ENCODE measurements at regions not wholly inside any gene's neighbourhood (a gene's known extent, or its start where the extent isn't known, plus 50 kb on each side); places are given as distances from the start of the nearest gene placed in this dataset.

DNA sequence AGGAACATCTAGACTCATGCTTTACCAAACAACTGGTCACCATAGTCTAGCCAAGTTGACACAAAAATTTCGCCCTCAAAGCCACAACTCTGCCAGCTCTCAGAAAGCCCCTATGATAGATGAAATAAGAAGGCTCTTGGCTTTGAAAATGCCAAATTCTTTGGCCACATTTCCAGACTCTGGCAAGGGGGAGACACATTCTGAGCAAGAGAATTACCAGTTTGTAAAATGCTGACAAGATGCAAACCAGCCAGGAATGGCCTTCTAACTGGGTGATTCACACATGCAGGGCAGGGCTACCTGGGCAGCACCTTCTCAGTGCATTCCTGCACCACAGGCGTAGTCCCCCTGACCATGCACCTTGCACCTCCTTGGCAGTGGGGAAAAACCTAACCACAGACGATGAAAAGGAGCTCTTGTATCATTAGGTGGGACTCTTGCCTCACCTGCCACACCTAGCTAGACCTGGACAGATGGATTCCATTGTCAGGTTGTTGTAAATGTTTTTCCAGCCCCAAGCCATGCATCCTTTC, 77.4 kb upstream of the CPEB2 start:
- ChIA-PET CTCF (interaction anchor here (0.6 to 0.7 kb wide), 2 partner anchors 77 to 174 kb away, joined by 3 read pairs; no protein-coding TSS in a partner anchor), POLR2A (ENCODE audit: unreplicated experiment) (interaction anchor here (0.6 to 0.7 kb wide), 5 partner anchors 8 to 1507 kb away, joined by 3 to 5 read pairs (median 4); no protein-coding TSS in a partner anchor)
- H3K79me2 ChIP-seq (ENCODE audit: low read depth), result no peaks in the 10 kb centered on the region
- H3K4me3 ChIP-seq, result no peak overlapping the region
- no peaks in the 10 kb centered on the region for H3K36me3 ChIP-seq (ENCODE audit: low read depth)
- peak overlapping the region; percentile 34 for H3K4me2 ChIP-seq
- peak overlapping the region; percentile 75 for H3K27ac ChIP-seq
- peaks cover 18% of the 10 kb centered on the region for H3K4me1 ChIP-seq (replicated peaks; ENCODE audit: insufficient read depth)
- intact Hi-C loops (cut with micrococcal nuclease; ENCODE audit: unreplicated experiment), result loop anchor here (2.0 kb wide), 2 partner anchors 46 to 78 kb away; partner anchors contain the start of gene CPEB2
- H3F3A ChIP-seq (ENCODE audit: insufficient read depth, low read depth), result peaks cover 12% of the 10 kb centered on the region; the same call in 1 of the 2 replicates
- no peaks in the 10 kb centered on the region for H3K9me3 ChIP-seq (ENCODE audit: insufficient read depth, low read depth)
- H3K27me3 ChIP-seq (ENCODE audit: insufficient read depth, low read depth), result no peaks in the 10 kb centered on the region
- no peaks in the 10 kb centered on the region for H3K9me2 ChIP-seq (ENCODE audit: insufficient read depth)
- BruUV-seq (replicated peaks), result no TSS peak
- peak; percentile 84 to 90 for DNase-seq
- no peak overlapping the region; the same call in 1 of the 2 replicates for H2AFZ ChIP-seq
- H4K20me1 ChIP-seq (ENCODE audit: insufficient read depth), result no peaks in the 10 kb centered on the region
- TF ChIP-seq EZH2 (IDR thresholded peaks at IDR 0.05; ENCODE audit: low read depth), result no peak
- TF ChIP-seq, protein P1, sequence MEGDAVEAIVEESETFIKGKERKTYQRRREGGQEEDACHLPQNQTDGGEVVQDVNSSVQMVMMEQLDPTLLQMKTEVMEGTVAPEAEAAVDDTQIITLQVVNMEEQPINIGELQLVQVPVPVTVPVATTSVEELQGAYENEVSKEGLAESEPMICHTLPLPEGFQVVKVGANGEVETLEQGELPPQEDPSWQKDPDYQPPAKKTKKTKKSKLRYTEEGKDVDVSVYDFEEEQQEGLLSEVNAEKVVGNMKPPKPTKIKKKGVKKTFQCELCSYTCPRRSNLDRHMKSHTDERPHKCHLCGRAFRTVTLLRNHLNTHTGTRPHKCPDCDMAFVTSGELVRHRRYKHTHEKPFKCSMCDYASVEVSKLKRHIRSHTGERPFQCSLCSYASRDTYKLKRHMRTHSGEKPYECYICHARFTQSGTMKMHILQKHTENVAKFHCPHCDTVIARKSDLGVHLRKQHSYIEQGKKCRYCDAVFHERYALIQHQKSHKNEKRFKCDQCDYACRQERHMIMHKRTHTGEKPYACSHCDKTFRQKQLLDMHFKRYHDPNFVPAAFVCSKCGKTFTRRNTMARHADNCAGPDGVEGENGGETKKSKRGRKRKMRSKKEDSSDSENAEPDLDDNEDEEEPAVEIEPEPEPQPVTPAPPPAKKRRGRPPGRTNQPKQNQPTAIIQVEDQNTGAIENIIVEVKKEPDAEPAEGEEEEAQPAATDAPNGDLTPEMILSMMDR (conservative IDR thresholded peaks at IDR 0.05), result no peak

DNA sequence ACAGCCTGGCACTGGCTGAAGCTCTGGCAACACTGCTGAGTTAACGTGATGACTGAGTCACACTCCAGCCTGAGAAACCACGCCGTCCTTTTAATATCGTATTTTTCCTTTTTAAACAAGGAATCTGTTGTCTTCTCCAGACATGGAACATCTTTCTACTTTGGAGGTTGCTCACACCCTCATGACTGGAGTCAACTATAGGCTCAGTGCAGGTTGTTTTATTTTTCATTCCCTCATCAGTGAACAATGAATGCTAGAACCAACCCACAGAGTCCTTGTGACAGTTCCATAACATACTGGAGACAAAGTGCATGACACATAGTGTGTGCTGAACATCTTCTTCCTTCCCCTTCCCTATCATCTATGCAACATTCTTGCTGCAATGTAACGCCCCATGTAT, 76.8 kb upstream of the CPEB2 start:
- Histone ChIP-seq H3K4me2 (peak overlapping the region; percentile 34), H3K27me3 (ENCODE audit: insufficient read depth, low read depth) (no peaks in the 10 kb centered on the region), H3K9me3 (ENCODE audit: insufficient read depth, low read depth) (no peaks in the 10 kb centered on the region), H2AFZ (no peak overlapping the region; the same call in 1 of the 2 replicates), H3K79me2 (ENCODE audit: low read depth) (no peaks in the 10 kb centered on the region), H3K27ac (peak overlapping the region; percentile 75), H3F3A (ENCODE audit: insufficient read depth, low read depth) (peaks cover 12% of the 10 kb centered on the region; the same call in 1 of the 2 replicates), H3K9me2 (ENCODE audit: insufficient read depth) (no peaks in the 10 kb centered on the region), H4K20me1 (ENCODE audit: insufficient read depth) (no peaks in the 10 kb centered on the region), H3K36me3 (ENCODE audit: low read depth) (no peaks in the 10 kb centered on the region), H3K4me3 (no peak overlapping the region), H3K4me1 (replicated peaks; ENCODE audit: insufficient read depth) (peaks cover 18% of the 10 kb centered on the region)
- TF ChIP-seq EZH2 (IDR thresholded peaks at IDR 0.05; ENCODE audit: low read depth), result no peak
- TF ChIP-seq, protein P1 (conservative IDR thresholded peaks at IDR 0.05), result no peak
- POLR2A ChIA-PET (ENCODE audit: unreplicated experiment), result interaction anchor here (0.6 to 0.7 kb wide), 4 partner anchors 8 to 1337 kb away, joined by 3 to 5 read pairs (median 4); no protein-coding TSS in a partner anchor
- CTCF ChIA-PET, result interaction anchor here (0.6 to 0.7 kb wide), 2 partner anchors 76 to 174 kb away, joined by 3 read pairs; no protein-coding TSS in a partner anchor
- no TSS peak for BruUV-seq (replicated peaks)
- intact Hi-C loops (cut with micrococcal nuclease; ENCODE audit: unreplicated experiment), result loop anchor here (2.0 kb wide), 2 partner anchors 47 to 77 kb away; partner anchors contain the start of gene CPEB2
- no peak for DNase-seq

DNA sequence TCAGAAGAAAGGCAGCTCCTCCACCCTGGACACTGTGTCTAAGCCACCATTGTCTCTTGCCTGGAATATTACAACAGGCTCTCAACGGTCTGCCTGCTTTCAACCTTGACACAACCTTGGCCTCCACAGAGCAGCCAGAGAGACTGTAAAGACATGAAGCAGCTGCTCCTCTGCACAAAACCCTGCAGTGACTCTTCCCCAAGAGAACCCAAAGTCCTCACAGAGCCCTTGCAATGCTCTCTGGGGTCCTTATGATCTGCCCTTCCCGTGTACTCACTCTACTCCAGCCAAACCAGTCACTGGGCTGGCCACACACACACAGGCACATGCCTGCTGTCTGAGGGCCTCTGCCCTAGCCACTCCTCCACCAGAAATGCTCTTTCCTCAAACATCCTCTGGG, 75.9 kb upstream of the CPEB2 start:
- H3K4me1 ChIP-seq (replicated peaks; ENCODE audit: insufficient read depth), result peaks cover 18% of the 10 kb centered on the region
- TF ChIP-seq, protein P1 (conservative IDR thresholded peaks at IDR 0.05), result no peak
- TF ChIP-seq EZH2 (IDR thresholded peaks at IDR 0.05; ENCODE audit: low read depth), result no peak
- BruUV-seq (replicated peaks), result no TSS peak
- CTCF ChIA-PET, result no interaction called here
- no peak overlapping the region for H3K4me3 ChIP-seq
- no peak overlapping the region for H2AFZ ChIP-seq
- H3K9me2 ChIP-seq (ENCODE audit: insufficient read depth), result no peaks in the 10 kb centered on the region
- no peak for DNase-seq
- no peaks in the 10 kb centered on the region for H3K27me3 ChIP-seq (ENCODE audit: insufficient read depth, low read depth)
- no peak overlapping the region for H3K27ac ChIP-seq
- no peaks in the 10 kb centered on the region for H4K20me1 ChIP-seq (ENCODE audit: insufficient read depth)
- H3K79me2 ChIP-seq (ENCODE audit: low read depth), result no peaks in the 10 kb centered on the region
- H3K4me2 ChIP-seq, result no peak overlapping the region
- POLR2A ChIA-PET (ENCODE audit: unreplicated experiment), result no interaction called here
- peaks cover 12% of the 10 kb centered on the region; the same call in 1 of the 2 replicates for H3F3A ChIP-seq (ENCODE audit: insufficient read depth, low read depth)
- H3K36me3 ChIP-seq (ENCODE audit: low read depth), result no peaks in the 10 kb centered on the region
- no peaks in the 10 kb centered on the region for H3K9me3 ChIP-seq (ENCODE audit: insufficient read depth, low read depth)
- intact Hi-C loops (cut with micrococcal nuclease; ENCODE audit: unreplicated experiment), result no loop called here
